ENCODE measurements at regions not wholly inside any gene's neighbourhood (a gene's known extent, or its start where the extent isn't known, plus 50 kb on each side); places are given as distances from the start of the nearest gene placed in this dataset.

- Histone ChIP-seq H3K27me3 (ENCODE audit: control insufficient read depth, insufficient read depth, low read length) (no peaks in the 10 kb centered on the region), H3K9me3 (ENCODE audit: control insufficient read depth in 2 of 3, insufficient read depth in 1 of 3, low read length in 3 of 3) (peaks cover 0 to 2% (median 0%) of the 10 kb centered on the region in 3 donors), H3K9ac (ENCODE audit: low read length in 3 of 3) (no peak overlapping the region), H3K27ac (ENCODE audit: low read depth in 2 of 2, low read length in 2 of 2) (no peak overlapping the region), H3K4me1 (ENCODE audit: control insufficient read depth in 2 of 3, insufficient read depth in 2 of 3, low read depth in 1 of 3, low read length in 3 of 3) (no peaks in the 10 kb centered on the region), H3K4me3 (ENCODE audit: low read length in 3 of 3) (no peak overlapping the region), H3K36me3 (ENCODE audit: control insufficient read depth in 2 of 3, insufficient read depth in 3 of 3, low read length in 3 of 3) (no peaks in the 10 kb centered on the region)
- no peak for FAIRE-seq
- TF ChIP-seq CTCF (IDR thresholded peaks at IDR 0.05; ENCODE audit: borderline replicate concordance, extremely low read depth, insufficient read depth) = no peak
- intact Hi-C loops (cut with DNase I) = no loop called here
- DNase-seq = no peak
Measured at GRCh38 chr9:11500780-11501179, 888.0 kb upstream of the PTPRD start.

DNA sequence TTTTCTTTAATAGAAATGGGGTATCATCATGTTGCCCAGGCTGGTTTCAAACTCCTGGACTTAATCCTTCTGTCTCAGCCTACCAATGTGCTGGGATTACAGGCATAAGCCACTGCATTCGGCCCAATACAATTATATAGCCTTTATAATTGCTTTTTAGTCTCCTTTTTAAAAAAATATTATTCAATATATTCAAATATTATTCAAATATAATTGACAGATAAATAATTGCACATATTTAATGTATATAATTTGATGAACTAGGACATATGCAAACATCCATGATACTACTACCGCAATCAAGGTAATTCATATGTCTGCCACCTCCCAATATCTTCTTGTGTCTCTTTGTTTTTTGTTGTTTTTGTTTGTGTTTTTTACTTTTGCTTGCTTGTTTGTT is 894.2 kb upstream of the PTPRD start:
- H3K4me3 ChIP-seq (ENCODE audit: low read length in 3 of 3) = no peak overlapping the region
- no peak for TF ChIP-seq CTCF (IDR thresholded peaks at IDR 0.05; ENCODE audit: borderline replicate concordance, extremely low read depth, insufficient read depth)
- H3K27ac ChIP-seq (ENCODE audit: low read depth in 2 of 2, low read length in 2 of 2) = no peak overlapping the region
- no peaks in the 10 kb centered on the region for H3K9me3 ChIP-seq (ENCODE audit: control insufficient read depth in 2 of 3, insufficient read depth in 1 of 3, low read length in 3 of 3)
- H3K9ac ChIP-seq (ENCODE audit: low read length in 3 of 3) = no peak overlapping the region
- FAIRE-seq (no peak), DNase-seq (no peak)
- no peaks in the 10 kb centered on the region for H3K36me3 ChIP-seq (ENCODE audit: control insufficient read depth in 2 of 3, insufficient read depth in 3 of 3, low read length in 3 of 3)
- intact Hi-C loops (cut with DNase I) = no loop called here
- no peaks in the 10 kb centered on the region for H3K4me1 ChIP-seq (ENCODE audit: control insufficient read depth in 2 of 3, insufficient read depth in 2 of 3, low read depth in 1 of 3, low read length in 3 of 3)
- no peaks in the 10 kb centered on the region for H3K27me3 ChIP-seq (ENCODE audit: control insufficient read depth, insufficient read depth, low read length)

GRCh38 chr9:11537566-11537965 is 924.8 kb upstream of the PTPRD start:
- Histone ChIP-seq H3K9me3 (ENCODE audit: control insufficient read depth in 2 of 3, insufficient read depth in 1 of 3, low read length in 3 of 3) (no peaks in the 10 kb centered on the region), H3K27me3 (ENCODE audit: control insufficient read depth, insufficient read depth, low read length) (no peaks in the 10 kb centered on the region), H3K36me3 (ENCODE audit: control insufficient read depth in 2 of 3, insufficient read depth in 3 of 3, low read length in 3 of 3) (no peaks in the 10 kb centered on the region), H3K27ac (ENCODE audit: low read depth in 2 of 2, low read length in 2 of 2) (no peak overlapping the region), H3K4me3 (ENCODE audit: low read length in 3 of 3) (no peak overlapping the region), H3K9ac (ENCODE audit: low read length in 3 of 3) (no peak overlapping the region), H3K4me1 (ENCODE audit: control insufficient read depth in 2 of 3, insufficient read depth in 2 of 3, low read depth in 1 of 3, low read length in 3 of 3) (no peaks in the 10 kb centered on the region)
- TF ChIP-seq CTCF (IDR thresholded peaks at IDR 0.05; ENCODE audit: borderline replicate concordance, extremely low read depth, insufficient read depth) = no peak
- intact Hi-C loops (cut with DNase I) = no loop called here
- FAIRE-seq = no peak
- peak in 2 of 5 donors; percentile 4 to 22 for DNase-seq

DNA sequence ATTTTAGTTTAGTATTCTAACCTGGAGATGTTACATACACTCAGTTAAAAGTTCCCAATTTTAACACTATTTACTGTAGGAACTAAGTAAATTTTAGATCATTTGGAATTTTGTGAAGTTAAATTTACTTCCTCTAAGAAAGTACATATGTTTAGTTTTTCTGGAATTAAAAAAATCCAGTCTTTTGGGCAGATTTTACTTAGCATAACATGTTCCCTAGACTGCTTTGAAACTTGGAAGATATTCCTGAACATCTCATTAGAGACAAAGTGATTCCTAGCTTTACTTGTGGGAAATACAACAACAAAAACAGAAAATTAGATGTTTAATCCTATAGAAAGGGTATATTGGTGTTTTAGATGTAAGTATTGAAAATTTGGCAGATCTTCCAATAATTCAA is 930.0 kb upstream of the PTPRD start:
- no peaks in the 10 kb centered on the region for H3K4me1 ChIP-seq (ENCODE audit: control insufficient read depth in 2 of 3, insufficient read depth in 2 of 3, low read depth in 1 of 3, low read length in 3 of 3)
- no peaks in the 10 kb centered on the region for H3K9me3 ChIP-seq (ENCODE audit: control insufficient read depth in 2 of 3, insufficient read depth in 1 of 3, low read length in 3 of 3)
- no peaks in the 10 kb centered on the region for H3K27me3 ChIP-seq (ENCODE audit: control insufficient read depth, insufficient read depth, low read length)
- no peak for DNase-seq
- no peak overlapping the region for H3K27ac ChIP-seq (ENCODE audit: low read depth in 2 of 2, low read length in 2 of 2)
- TF ChIP-seq CTCF (IDR thresholded peaks at IDR 0.05; ENCODE audit: borderline replicate concordance, extremely low read depth, insufficient read depth) = no peak
- H3K4me3 ChIP-seq (ENCODE audit: low read length in 3 of 3) = no peak overlapping the region
- intact Hi-C loops (cut with DNase I) = no loop called here
- H3K9ac ChIP-seq (ENCODE audit: low read length in 3 of 3) = no peak overlapping the region
- peak; percentile 32 for FAIRE-seq
- no peaks in the 10 kb centered on the region for H3K36me3 ChIP-seq (ENCODE audit: control insufficient read depth in 2 of 3, insufficient read depth in 3 of 3, low read length in 3 of 3)

All from kidney (tissue), 13 donors.